GM12864 (cell line): ENCODE measurements at regions not wholly inside any gene's neighbourhood (a gene's known extent, or its start where the extent isn't known, plus 50 kb on each side); places are given as distances from the start of the nearest gene placed in this dataset.

Experiments
- DNase-seq: peaks from one replicate; pipeline ENCODE4 v3.0.0-alpha.2; 2011; ENCODE audit warnings: low read depth
- H3K4me3 ChIP-seq: 2 replicates; pipeline ENCODE4 v1.5.1; 2011; ENCODE audit warnings: mild to moderate bottlenecking, low read depth, low read length, control low read depth
- TF ChIP-seq, protein P1 (sequence below): IDR thresholded peaks from 2 replicates; pipeline ENCODE4 v1.5.1; 2011; ENCODE audit warnings: low read depth, mild to moderate bottlenecking, moderate library complexity, low read length, control low read depth, inconsistent platforms; ENCODE audit errors: missing control alignments

DNA sequence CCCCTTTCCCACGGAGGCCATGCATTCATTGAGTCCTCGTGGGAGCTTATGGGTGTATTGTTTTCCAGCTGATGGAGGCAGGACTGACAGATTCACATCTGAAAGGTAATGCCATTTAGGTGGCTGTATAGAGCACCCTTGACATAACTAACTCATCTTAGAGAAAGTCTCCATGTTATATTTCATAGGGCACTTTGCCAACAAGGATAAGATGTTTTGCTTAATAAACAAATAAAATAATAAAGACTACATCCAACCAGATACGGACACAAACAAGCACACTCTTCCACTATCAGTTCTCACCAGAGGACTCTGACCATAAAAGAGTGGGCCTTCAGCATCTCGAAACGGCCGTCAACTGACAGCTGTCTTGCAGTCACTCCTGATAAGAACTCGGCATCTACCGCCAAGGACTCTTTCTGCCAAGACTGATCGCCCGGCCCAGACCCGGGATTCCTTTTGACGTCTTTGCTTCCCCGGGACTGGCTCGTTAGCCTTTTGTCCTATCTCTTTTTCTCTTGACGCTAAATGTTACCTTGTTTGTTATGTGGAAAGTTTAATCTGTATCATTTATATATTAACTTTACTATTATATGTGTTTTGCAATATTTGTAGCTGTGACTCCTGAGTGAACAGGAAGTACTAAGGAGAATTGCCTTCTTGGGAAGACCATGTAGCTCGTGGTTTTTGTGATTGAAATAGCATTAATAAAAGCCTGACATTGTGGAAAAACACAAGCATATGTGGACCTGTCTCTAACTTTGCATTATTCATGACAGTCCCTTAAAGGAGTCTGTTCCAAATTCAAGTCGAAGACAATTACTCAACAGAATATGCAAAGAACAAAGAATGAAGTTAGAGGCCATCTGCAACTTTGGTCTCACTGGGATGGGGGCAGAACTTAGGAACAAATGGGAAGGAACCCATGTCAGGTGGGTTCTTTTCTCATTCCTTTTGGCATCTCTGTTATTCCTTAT, 195.1 kb downstream of the LPIN1 start:
- TF ChIP-seq, protein P1, sequence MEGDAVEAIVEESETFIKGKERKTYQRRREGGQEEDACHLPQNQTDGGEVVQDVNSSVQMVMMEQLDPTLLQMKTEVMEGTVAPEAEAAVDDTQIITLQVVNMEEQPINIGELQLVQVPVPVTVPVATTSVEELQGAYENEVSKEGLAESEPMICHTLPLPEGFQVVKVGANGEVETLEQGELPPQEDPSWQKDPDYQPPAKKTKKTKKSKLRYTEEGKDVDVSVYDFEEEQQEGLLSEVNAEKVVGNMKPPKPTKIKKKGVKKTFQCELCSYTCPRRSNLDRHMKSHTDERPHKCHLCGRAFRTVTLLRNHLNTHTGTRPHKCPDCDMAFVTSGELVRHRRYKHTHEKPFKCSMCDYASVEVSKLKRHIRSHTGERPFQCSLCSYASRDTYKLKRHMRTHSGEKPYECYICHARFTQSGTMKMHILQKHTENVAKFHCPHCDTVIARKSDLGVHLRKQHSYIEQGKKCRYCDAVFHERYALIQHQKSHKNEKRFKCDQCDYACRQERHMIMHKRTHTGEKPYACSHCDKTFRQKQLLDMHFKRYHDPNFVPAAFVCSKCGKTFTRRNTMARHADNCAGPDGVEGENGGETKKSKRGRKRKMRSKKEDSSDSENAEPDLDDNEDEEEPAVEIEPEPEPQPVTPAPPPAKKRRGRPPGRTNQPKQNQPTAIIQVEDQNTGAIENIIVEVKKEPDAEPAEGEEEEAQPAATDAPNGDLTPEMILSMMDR, result no peak
- H3K4me3 ChIP-seq, result no peak overlapping the region
- no peak for DNase-seq

DNA sequence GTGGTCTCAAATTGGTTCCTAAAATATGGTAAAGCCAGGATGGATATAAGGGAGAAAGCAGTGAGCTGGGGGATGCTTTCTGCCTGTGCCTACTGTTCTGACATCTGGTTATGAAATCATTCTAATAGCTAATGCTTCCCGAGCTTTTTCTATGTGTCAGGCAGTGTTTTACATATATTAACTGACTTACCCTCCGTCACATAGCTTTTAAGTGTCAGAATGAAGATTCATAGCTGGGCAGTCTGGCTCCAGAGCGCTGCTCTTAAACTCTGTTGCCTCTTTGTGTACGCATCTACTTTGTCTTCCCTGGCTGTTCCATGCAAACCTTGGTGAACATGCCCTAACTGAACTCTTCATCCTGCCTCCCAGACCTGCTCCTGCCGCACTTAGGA, 195.7 kb downstream of the LPIN1 start:
- DNase-seq, result no peak
- TF ChIP-seq, protein P1, result no peak

DNA sequence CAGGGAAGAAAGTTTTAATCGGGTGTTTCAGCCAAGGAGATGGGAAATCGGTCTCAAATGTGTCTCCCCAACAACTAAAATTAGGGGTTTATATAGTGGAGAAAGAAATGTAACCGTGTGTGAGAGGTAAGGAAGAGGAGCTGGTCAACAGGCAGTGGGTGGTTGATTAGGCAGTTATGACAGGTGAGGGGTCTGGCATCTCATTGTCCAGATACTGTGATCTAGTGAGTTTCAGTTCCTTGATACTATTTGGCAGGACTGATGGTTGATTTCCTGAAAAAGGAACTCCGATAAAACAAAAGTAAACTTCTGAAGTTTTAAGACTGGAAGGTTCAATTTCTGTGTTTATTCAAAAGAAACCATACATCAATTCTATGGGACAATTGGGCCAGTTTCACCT, 197.9 kb downstream of the LPIN1 start:
- no peak overlapping the region for H3K4me3 ChIP-seq
- no peak for DNase-seq
- TF ChIP-seq, protein P1, result no peak

More for the DNA sequence above, 195.7 kb downstream of the LPIN1 start:
- no peak overlapping the region for H3K4me3 ChIP-seq

DNA sequence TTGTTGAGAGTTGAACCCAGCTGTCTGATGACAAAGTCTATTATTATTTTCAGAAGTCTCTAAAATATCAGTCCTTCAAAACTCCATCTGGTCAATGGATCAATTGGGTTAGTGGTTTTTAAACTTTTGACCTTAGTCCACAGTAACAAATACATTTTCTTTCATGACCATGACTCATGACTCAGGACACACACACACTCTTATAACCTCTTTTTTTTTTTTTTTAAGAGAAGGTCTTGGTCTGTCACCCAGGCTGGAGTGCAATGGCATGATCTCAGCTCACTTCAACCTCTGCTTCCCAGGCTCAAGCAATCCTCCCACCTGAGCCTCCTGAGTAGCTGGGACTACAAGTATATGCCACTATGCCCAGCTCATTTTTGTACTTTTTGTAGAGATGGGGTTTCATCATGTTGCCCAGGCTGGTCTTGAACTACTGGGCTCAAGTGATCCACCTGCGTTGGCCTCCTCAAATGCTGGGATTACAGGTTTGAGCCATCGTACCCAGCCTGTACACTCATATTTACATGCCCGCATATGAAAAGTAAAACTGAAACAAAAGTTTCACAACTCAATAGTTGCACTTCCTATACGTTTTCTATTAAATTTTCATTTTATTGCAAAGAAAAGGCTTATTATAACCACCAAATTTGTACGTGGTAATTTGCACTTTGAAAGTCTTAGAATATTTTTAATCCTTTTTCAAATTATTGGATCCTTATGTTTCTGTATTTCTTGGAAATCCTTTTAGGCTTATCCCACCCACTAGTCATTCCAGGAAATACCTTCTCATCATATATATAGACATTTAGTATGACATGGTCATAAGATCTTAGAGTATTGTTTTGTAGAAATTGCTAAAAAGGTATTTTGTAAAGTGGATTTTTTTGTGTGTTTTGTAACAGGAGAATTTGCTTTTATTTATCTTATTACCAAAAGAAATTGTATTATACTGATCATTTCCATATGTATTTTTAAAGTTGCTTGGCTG, 199.0 kb downstream of the LPIN1 start:
- DNase-seq, result peak; percentile 43
- H3K4me3 ChIP-seq, result no peak overlapping the region
- TF ChIP-seq, protein P1, result no peak

DNA sequence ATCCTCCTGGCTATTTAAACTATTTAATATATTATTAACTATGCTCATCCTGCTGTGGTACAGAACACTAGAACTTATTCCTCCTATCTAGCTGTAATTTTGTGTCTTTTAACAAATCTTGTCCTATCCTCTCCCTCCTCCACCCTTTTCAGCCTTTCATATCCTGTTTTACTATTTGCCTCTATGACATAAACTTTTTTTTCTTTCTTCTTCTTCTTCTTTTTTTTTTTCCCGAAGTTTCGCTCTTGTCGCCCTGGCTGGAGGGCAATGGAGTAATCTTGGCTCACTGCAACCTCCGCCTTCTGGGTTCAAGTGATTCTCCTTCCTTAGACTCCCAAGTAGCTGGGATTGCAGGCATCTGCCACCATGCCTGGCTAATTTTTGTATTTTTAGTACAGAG, 201.5 kb downstream of the LPIN1 start:
- H3K4me3 ChIP-seq, result no peak overlapping the region
- no peak for DNase-seq
- TF ChIP-seq, protein P1, result no peak

DNA sequence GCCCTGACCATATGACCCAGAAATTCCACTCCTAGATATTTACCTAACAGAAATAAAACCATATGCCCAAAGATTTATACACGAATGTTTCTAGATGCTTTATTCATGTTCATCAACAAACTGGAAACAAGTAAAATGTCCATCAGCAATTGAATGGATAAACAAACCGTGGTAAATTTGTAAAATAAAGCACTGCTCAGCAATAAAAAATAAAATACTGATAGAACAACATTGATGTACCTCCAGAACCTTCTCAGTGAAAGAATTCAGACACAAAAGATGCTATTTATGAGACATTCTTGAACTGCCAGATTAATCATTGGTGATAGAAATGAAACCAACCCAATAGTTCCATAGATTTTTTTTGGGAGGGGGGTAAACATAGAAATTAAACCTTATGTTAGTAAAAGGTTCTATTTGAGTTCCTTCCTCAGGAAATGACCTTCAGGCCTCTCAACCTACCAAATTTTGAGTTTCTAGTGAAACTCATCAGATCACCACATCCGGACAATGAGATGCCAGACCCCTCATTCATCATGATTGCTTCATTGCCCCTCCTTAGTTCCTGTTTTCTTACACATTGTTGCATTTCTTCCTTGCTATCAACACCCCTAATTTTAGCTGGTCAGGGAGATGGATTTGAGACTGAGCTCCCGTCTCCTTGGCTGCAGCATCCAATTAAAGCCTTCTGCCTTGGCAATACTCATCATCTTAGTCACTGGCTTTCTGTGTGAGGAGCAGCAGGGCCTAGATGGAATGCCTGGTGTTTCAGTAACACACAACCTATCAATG, 203.5 kb downstream of the LPIN1 start:
- no peak overlapping the region for H3K4me3 ChIP-seq
- DNase-seq, result no peak
- TF ChIP-seq, protein P1, result no peak
